HG03175 (cell line): ENCODE measurements at regions not wholly inside any gene's neighbourhood (a gene's known extent, or its start where the extent isn't known, plus 50 kb on each side); places are given as distances from the start of the nearest gene placed in this dataset.

Experiments
- ATAC-seq: cut with Tn5 transposase; IDR thresholded peaks from one replicate; pipeline ENCODE4 v1.9.1; 2021; ENCODE audit warnings: mild to moderate bottlenecking, moderate library complexity; ENCODE audit not compliant: unreplicated experiment

- ATAC-seq = no peak
Observed at GRCh38 chr1:234887016-234887900, 241.4 kb downstream of the TOMM20 start.

GRCh38 chr1:234886081-234886984 lies 242.3 kb downstream of the TOMM20 start:
- ATAC-seq = no peak

GRCh38 chr1:234885601-234886000 lies 243.0 kb downstream of the TOMM20 start:
- no peak for ATAC-seq

GRCh38 chr1:234884701-234885100 lies 243.9 kb downstream of the TOMM20 start:
- ATAC-seq = no peak

GRCh38 chr1:234884006-234884405 lies 244.6 kb downstream of the TOMM20 start:
- ATAC-seq = no peak

GRCh38 chr1:234882898-234883297 lies 245.7 kb downstream of the TOMM20 start:
- no peak for ATAC-seq

GRCh38 chr1:234881893-234882771 lies 246.5 kb downstream of the TOMM20 start:
- ATAC-seq = peak; percentile 89

- no peak for ATAC-seq
Observed at GRCh38 chr1:234879147-234880080, 249.2 kb downstream of the TOMM20 start.

DNA sequence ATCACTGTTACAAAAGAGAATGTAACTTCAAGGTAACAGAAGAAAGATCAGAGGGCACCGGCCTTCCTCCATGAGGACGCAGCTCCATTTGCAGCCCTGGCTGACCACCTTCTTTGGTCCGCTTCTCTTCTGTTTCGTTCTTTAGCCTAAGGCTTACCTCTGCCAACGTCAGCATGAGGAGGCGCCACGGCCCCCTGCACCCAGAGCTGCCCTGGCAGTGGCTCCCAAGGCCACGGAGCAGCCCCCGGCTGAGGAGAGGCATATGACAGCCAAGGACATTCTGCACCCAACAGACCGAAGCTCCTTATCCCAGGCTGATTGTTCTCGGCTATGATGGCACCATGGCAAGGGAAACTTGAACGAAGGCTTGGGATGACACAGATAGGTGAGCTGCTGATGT lies 250.3 kb downstream of the TOMM20 start:
- no peak for ATAC-seq

GRCh38 chr1:234877761-234878160 lies 250.9 kb downstream of the TOMM20 start:
- no peak for ATAC-seq

GRCh38 chr1:234875953-234876855 lies 252.4 kb downstream of the TOMM20 start:
- ATAC-seq = no peak

- no peak for ATAC-seq
Observed at GRCh38 chr1:234875328-234875952, 253.2 kb downstream of the TOMM20 start.

- no peak for ATAC-seq
Observed at GRCh38 chr1:234874291-234875288, 254.0 kb downstream of the TOMM20 start.

DNA sequence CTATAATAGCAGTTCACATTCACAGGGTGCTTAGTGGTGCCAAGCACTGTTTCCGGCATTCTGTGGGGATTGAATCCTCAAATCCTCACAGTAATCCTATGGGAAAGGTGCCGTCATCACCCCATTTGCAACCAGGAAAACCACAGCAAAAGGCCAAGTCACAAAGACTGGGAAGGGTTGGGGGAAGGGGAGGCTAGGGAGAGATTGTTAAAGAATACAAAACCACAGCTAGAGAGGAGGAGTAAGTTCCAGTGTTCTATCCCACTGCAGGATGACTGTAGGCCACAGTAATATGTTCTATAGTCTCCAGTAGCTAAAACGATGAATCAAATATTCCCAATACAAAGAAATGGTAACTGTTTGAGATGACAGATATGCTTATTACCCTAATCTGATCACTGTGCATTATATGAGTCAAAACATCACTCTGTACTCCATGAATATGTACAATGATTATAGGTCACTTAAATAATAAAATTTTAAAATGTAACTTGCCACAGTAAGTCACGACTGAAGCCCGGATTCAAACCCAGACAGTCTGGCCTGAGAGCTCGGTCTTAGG lies 256.8 kb downstream of the TOMM20 start:
- no peak for ATAC-seq

DNA sequence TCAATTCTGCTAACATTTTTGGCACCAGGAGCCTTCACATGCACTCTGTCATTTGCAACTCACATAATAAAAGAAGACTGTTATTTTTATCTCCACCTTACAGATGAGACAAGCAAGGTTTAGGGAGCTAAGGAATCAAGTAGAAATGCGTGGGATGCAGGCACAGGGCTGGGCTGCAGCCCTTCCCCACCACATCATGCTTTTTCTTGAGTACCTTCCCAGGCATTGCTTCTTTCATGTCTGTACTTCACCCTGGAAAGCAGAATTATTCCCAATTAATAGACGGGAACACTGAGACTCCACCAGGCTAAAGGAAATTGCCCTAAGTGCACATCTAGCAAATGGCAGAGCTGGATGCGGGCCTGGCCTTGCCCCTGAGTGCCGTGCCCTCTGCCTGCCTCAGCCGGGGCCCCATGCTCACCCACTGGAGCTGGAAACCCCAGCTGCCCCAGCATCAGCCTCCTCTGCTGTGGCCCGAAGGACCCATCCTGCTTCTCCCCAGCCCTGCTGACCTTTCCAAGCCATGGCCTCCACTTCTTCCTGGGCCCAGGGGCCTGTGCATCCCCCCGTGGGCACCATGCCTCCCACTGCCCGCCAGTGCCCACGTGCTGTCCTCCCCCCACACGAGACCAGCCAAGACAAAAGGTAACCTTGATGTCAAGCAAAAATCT lies 257.5 kb downstream of the TOMM20 start:
- ATAC-seq = no peak
